ENCODE measurements at regions not wholly inside any gene's neighbourhood (a gene's known extent, or its start where the extent isn't known, plus 50 kb on each side); places are given as distances from the start of the nearest gene placed in this dataset.
"Not testable (repeated sequence)": the region's sequence is repeated elsewhere in the genome, so short reads cannot be mapped to it uniquely, and the experiment has no call there.

GRCh38 chr5:1576851-1577250, 53.1 kb upstream of the LPCAT1 start:
- not testable (repeated sequence) for DNase-seq

- not testable (repeated sequence) for DNase-seq
These were observed 52.4 kb upstream of the LPCAT1 start for GRCh38 chr5:1575991-1576714.

- not testable (repeated sequence) for DNase-seq
These were observed 51.7 kb upstream of the LPCAT1 start for GRCh38 chr5:1575491-1575890.

- not testable (repeated sequence) for DNase-seq
These were observed 50.2 kb upstream of the LPCAT1 start for GRCh38 chr5:1574023-1574318.

GRCh38 chr5:1573217-1574022, 49.7 kb upstream of the LPCAT1 start:
- not testable (repeated sequence) for DNase-seq
